ENCODE measurements at regions not wholly inside any gene's neighbourhood (a gene's known extent, or its start where the extent isn't known, plus 50 kb on each side); places are given as distances from the start of the nearest gene placed in this dataset.

GRCh38 chr7:123351516-123352505 lies 152.0 kb upstream of the SLC13A1 start:
- TF ChIP-seq POLR2A (IDR thresholded peaks at IDR 0.05): no peak
- TF ChIP-seq CTCF (IDR thresholded peaks at IDR 0.05 in 8 of 11, conservative IDR thresholded peaks at IDR 0.05 in 3 of 11): no peak
- TF ChIP-seq POLR2AphosphoS5 (IDR thresholded peaks at IDR 0.05): no peak

Data from spleen (tissue), 7 donors.